ENCODE measurements at regions not wholly inside any gene's neighbourhood (a gene's known extent, or its start where the extent isn't known, plus 50 kb on each side); places are given as distances from the start of the nearest gene placed in this dataset.

GRCh38 chr5:78706825-78707224 lies 58.3 kb upstream of the LHFPL2 start:
- DNase-seq (ENCODE audit: low spot score) = no peak
- intact Hi-C loops (cut with DNase I) = no loop called here
- H3K36me3 ChIP-seq = no peaks in the 10 kb centered on the region
- WGBS = 86% methylated on average over 3 of the region's 3 CpGs
- no peaks in the 10 kb centered on the region for H3K9me3 ChIP-seq
- no peaks in the 10 kb centered on the region for H3K27me3 ChIP-seq (replicated peaks; ENCODE audit: insufficient read depth)
- H3K27ac ChIP-seq = no peak overlapping the region
- TF ChIP-seq POLR2A (IDR thresholded peaks at IDR 0.05) (no peak), POLR2AphosphoS5 (IDR thresholded peaks at IDR 0.05) (no peak), CTCF (IDR thresholded peaks at IDR 0.05) (no peak)
- H3K4me1 ChIP-seq (replicated peaks) = no peaks in the 10 kb centered on the region
- no peak overlapping the region for H3K4me3 ChIP-seq

GRCh38 chr5:78706381-78706780 lies 57.8 kb upstream of the LHFPL2 start:
- Histone ChIP-seq H3K27me3 (replicated peaks; ENCODE audit: insufficient read depth) (no peaks in the 10 kb centered on the region), H3K9me3 (no peaks in the 10 kb centered on the region), H3K4me3 (no peak overlapping the region), H3K36me3 (no peaks in the 10 kb centered on the region), H3K4me1 (replicated peaks) (no peaks in the 10 kb centered on the region), H3K27ac (no peak overlapping the region)
- DNase-seq (ENCODE audit: low spot score) = no peak
- intact Hi-C loops (cut with DNase I) = no loop called here
- 80% methylated on average over 2 of the region's 2 CpGs for WGBS
- TF ChIP-seq CTCF (IDR thresholded peaks at IDR 0.05) = no peak
- TF ChIP-seq POLR2AphosphoS5 (IDR thresholded peaks at IDR 0.05) = no peak
- TF ChIP-seq POLR2A (IDR thresholded peaks at IDR 0.05) = no peak

- intact Hi-C loops (cut with DNase I) = no loop called here
- no peaks in the 10 kb centered on the region for H3K4me1 ChIP-seq (replicated peaks)
Observed at GRCh38 chr5:78705826-78706225, 57.3 kb upstream of the LHFPL2 start.

GRCh38 chr5:78701795-78702410 lies 53.3 kb upstream of the LHFPL2 start:
- H3K9me3 ChIP-seq = no peaks in the 10 kb centered on the region
- no peak for DNase-seq (ENCODE audit: low spot score)
- TF ChIP-seq CTCF (IDR thresholded peaks at IDR 0.05) (no peak), POLR2AphosphoS5 (IDR thresholded peaks at IDR 0.05) (no peak), POLR2A (IDR thresholded peaks at IDR 0.05) (no peak)
- 61% methylated on average over 3 of the region's 3 CpGs for WGBS
- H3K27me3 ChIP-seq (replicated peaks; ENCODE audit: insufficient read depth) = no peaks in the 10 kb centered on the region
- H3K4me1 ChIP-seq (replicated peaks) = no peaks in the 10 kb centered on the region
- H3K4me3 ChIP-seq = no peak overlapping the region
- intact Hi-C loops (cut with DNase I) = no loop called here
- no peaks in the 10 kb centered on the region for H3K36me3 ChIP-seq
- H3K27ac ChIP-seq = no peak overlapping the region

More at GRCh38 chr5:78705826-78706225, 57.3 kb upstream of the LHFPL2 start:
- WGBS = 79% methylated on average over 3 of the region's 3 CpGs
- H3K9me3 ChIP-seq = no peaks in the 10 kb centered on the region
- no peak overlapping the region for H3K4me3 ChIP-seq
- no peak for DNase-seq (ENCODE audit: low spot score)
- no peak overlapping the region for H3K27ac ChIP-seq
- no peak for TF ChIP-seq POLR2AphosphoS5 (IDR thresholded peaks at IDR 0.05)
- TF ChIP-seq CTCF (IDR thresholded peaks at IDR 0.05) = no peak
- no peak for TF ChIP-seq POLR2A (IDR thresholded peaks at IDR 0.05)
- H3K36me3 ChIP-seq = no peaks in the 10 kb centered on the region
- no peaks in the 10 kb centered on the region for H3K27me3 ChIP-seq (replicated peaks; ENCODE audit: insufficient read depth)

GRCh38 chr5:78699552-78700153 lies 51.1 kb upstream of the LHFPL2 start:
- DNase-seq (ENCODE audit: low spot score) = no peak
- intact Hi-C loops (cut with DNase I) = no loop called here
- Histone ChIP-seq H3K27me3 (replicated peaks; ENCODE audit: insufficient read depth) (no peaks in the 10 kb centered on the region), H3K4me1 (replicated peaks) (no peaks in the 10 kb centered on the region), H3K27ac (no peak overlapping the region), H3K36me3 (no peaks in the 10 kb centered on the region), H3K9me3 (no peaks in the 10 kb centered on the region), H3K4me3 (no peak overlapping the region)
- 65% methylated on average over 6 of the region's 6 CpGs for WGBS
- TF ChIP-seq CTCF (IDR thresholded peaks at IDR 0.05) (no peak), POLR2A (IDR thresholded peaks at IDR 0.05) (no peak)
